ENCODE measurements at regions not wholly inside any gene's neighbourhood (a gene's known extent, or its start where the extent isn't known, plus 50 kb on each side); places are given as distances from the start of the nearest gene placed in this dataset.

DNA sequence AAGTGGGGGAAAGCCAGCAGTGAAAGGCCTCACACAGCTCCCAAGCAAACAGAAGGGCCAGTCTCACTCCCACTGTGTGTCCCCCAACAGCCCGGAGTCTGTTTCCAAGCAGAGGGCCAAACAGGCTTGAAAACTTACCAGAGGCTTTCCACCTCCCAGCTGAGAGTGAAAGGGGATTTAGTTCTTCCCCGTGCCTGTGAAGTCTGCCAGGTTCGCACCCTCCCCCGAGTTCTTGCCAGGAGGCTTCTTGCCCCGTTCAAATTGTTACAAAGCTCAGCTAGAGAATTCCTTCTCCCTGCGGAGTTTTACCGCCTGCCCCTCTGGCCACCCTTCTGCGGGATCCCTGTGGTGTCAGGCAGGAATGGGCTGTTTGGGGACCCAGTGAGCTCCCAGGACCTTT lies 68.0 kb upstream of the WNT7A start:
- FAIRE-seq, result no peak
- no peak for DNase-seq (ENCODE audit: low read depth, low spot score)
- Histone ChIP-seq H3K27ac (ENCODE audit: insufficient read depth, low read depth, low read length) (no peak overlapping the region), H3K27me3 (ENCODE audit: control insufficient read depth in 2 of 2, insufficient read depth in 2 of 2, low read length in 2 of 2) (no peaks in the 10 kb centered on the region), H3K36me3 (ENCODE audit: control insufficient read depth in 2 of 2, extremely low read depth in 1 of 2, insufficient read depth in 2 of 2, low read length in 2 of 2) (no peaks in the 10 kb centered on the region), H3K9me1 (replicated peaks; ENCODE audit: control insufficient read depth, extremely low read depth, insufficient read depth, low read length) (no peaks in the 10 kb centered on the region), H3K4me3 (replicated peaks in 1 of 3; ENCODE audit: insufficient read depth in 1 of 3, low read depth in 1 of 3, low read length in 3 of 3) (no peak overlapping the region), H3K4me1 (ENCODE audit: control insufficient read depth, extremely low read depth, insufficient read depth, low read length) (no peaks in the 10 kb centered on the region), H2AFZ (ENCODE audit: low read depth, low read length) (no peak overlapping the region), H3K9ac (replicated peaks; ENCODE audit: extremely low read depth, insufficient read depth, low read length) (no peak overlapping the region), H3K79me2 (ENCODE audit: control insufficient read depth, insufficient read depth, low read length) (no peaks in the 10 kb centered on the region), H4K20me1 (replicated peaks; ENCODE audit: control insufficient read depth, extremely low read depth, insufficient read depth, low read length) (no peaks in the 10 kb centered on the region), H3K4me2 (ENCODE audit: insufficient read depth, low read length) (no peak overlapping the region), H3K9me3 (replicated peaks; ENCODE audit: control insufficient read depth, insufficient read depth, low read length) (no peaks in the 10 kb centered on the region)
- TF ChIP-seq POLR2AphosphoS5 (IDR thresholded peaks at IDR 0.05; ENCODE audit: insufficient read depth, low read depth, low read length) (no peak), FOS (IDR thresholded peaks at IDR 0.05; ENCODE audit: borderline replicate concordance, insufficient read depth, low read length) (no peak), CTCF (IDR thresholded peaks at IDR 0.05; ENCODE audit: extremely low read depth in 1 of 2, insufficient read depth in 1 of 2, low read depth in 1 of 2, low read length in 2 of 2) (no peak), EZH2 (IDR thresholded peaks at IDR 0.05; ENCODE audit: borderline replicate concordance, low read depth, low read length, severe bottlenecking) (no peak), JUN (IDR thresholded peaks at IDR 0.05; ENCODE audit: borderline replicate concordance, insufficient read depth, insufficient read length, low read depth) (no peak), GATA2 (IDR thresholded peaks at IDR 0.05; ENCODE audit: insufficient read depth, insufficient read length, low read depth, low read length) (no peak), POLR2A (IDR thresholded peaks at IDR 0.05; ENCODE audit: low read depth, low read length) (no peak), MYC (IDR thresholded peaks at IDR 0.05; ENCODE audit: low read depth, low read length) (no peak)
- intact Hi-C loops (cut with micrococcal nuclease) (loop anchor here (5.0 kb wide), 1 partner anchor 799 kb away; no protein-coding TSS in a partner anchor), dilution Hi-C loops (cut with MboI; ENCODE audit: extremely low pct_ligation_motif_present, low sequenced_read_pairs) (no loop called here)
- POLR2A ChIA-PET, result no interaction called here
- BruUV-seq (replicated peaks), result no TSS peak
- CTCF ChIA-PET, result no interaction called here

Measured in endothelial cell of umbilical vein (primary cell).